NCI-H345 (cell line): ENCODE measurements at regions not wholly inside any gene's neighbourhood (a gene's known extent, or its start where the extent isn't known, plus 50 kb on each side); places are given as distances from the start of the nearest gene placed in this dataset.

Experiments used
- DNase-seq: peaks from one replicate; lab custom pipeline; 2025; lab: John Stamatoyannopoulos, UW

DNA sequence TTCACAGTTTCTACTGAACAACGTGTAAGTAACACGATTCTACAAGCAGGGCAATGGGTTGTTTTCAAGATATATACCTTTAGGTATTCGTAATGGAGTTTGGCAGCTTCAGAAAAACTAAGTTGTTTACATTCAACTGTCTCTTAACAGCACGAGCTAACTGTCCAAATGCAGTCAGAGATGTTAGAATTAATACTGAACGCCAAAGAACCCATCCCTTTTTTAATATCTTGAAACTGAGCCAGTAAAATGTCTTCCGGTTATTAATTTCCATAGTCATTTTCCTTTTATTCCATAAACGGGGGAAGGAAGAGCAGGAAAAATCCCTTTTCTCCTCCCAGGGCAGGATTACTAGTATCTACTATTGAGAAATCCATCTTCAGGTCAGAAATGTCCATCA is 129.0 kb upstream of the THBS1 start:
- DNase-seq, result no peak

GRCh38 chr15:39453620-39454019 is 127.3 kb upstream of the THBS1 start:
- no peak for DNase-seq

- no peak for DNase-seq
These were observed 126.5 kb upstream of the THBS1 start for GRCh38 chr15:39454189-39454986.

DNA sequence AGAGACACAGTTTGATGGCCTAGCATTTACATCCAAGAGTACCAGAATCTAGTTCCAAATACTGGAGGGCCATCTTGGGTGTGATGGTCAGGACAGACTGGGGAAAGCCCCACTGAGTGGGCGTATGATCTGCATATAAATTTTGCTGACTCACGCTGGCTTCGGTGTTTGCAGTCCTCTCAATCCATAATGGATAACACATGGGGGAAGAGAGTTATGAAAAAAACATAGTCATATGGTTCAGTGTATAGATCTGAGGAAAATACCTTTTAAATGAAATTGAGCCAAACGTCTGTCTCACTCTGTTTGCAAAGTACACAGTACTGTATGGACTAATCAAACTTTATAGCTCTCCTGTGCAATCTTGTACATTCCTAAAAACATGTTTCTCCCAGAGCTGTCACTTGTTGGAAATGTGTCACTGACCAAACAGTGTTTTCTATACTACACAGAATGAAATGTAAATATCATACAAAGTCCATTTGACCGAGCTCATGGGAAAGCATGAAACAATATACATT is 125.3 kb upstream of the THBS1 start:
- no peak for DNase-seq

DNA sequence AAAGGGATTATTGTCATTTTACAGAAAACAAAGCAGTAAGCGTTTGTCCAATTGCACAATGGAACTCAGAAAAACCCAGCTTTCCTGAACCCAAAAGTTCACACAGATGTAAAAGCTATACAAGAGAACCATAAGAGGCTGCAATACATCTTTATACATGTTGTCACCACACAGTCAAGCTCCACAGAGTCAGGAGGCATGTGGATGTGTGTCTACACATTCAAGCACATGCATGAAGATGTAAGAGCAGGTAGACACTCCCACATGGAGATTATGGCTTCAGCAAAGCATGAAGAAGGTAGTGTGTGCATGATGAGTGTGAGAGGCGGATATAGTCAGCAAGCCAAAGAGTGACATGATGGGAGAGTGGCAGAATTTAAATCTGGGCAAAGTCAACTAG is 124.7 kb upstream of the THBS1 start:
- no peak for DNase-seq

DNA sequence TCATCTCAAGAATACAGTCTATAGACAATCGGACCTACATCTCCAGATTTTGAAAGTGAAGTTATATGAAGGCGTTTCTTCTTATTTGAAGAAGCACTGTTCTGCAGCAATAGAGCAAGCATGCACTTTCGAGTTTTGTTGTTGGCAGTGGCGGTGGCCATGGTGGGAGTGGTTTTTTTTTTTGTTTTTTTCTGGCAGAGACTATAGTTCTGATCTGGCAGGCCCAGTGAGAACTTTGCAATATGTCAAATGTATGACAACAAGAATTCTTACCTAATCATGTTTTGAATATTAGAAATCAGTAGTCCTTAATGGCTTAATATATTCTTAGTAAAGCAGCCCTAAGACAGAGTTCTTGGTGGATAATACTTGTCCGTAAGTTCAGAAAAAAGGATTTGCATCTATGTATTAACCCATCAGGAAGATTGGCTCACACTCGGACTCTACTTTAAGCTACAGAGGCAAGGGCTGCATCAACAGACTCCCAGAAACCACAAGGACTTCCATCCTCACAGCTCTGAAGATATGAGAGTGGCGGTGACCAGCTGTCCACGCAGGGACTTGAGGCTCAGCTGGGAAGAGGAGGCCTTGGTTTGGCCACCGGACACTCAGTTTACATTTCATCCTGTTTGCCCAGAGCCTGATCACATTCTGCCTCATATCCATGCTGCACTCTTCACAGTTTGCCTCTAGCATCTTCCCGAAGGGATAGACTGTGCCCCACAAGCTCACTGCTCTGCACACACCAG is 124.1 kb upstream of the THBS1 start:
- no peak for DNase-seq

GRCh38 chr15:39458131-39458530 is 122.7 kb upstream of the THBS1 start:
- DNase-seq, result no peak

- no peak for DNase-seq
These were observed 121.3 kb upstream of the THBS1 start for GRCh38 chr15:39459548-39459947.

GRCh38 chr15:39460748-39461147 is 120.1 kb upstream of the THBS1 start:
- no peak for DNase-seq

GRCh38 chr15:39461536-39462130 is 119.2 kb upstream of the THBS1 start:
- no peak for DNase-seq

DNA sequence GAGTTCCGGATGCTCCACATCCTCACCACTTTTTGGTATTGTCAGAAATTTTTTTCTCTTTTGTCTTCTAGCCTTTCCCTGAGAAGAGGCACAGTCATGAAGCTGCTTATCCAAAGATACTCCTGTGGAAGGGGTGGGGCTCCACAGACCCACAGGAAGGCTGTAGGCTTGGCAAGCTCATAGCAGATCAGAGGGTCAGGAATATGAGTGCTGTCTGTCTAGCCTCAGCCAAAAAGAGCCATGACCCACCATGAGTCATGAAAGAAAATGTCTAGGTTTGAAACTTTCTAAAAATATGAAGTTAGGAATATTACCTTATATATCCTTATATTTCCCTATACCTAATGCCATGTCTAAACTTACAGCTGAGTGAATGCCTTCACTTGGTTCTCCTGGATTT is 118.2 kb upstream of the THBS1 start:
- no peak for DNase-seq

DNA sequence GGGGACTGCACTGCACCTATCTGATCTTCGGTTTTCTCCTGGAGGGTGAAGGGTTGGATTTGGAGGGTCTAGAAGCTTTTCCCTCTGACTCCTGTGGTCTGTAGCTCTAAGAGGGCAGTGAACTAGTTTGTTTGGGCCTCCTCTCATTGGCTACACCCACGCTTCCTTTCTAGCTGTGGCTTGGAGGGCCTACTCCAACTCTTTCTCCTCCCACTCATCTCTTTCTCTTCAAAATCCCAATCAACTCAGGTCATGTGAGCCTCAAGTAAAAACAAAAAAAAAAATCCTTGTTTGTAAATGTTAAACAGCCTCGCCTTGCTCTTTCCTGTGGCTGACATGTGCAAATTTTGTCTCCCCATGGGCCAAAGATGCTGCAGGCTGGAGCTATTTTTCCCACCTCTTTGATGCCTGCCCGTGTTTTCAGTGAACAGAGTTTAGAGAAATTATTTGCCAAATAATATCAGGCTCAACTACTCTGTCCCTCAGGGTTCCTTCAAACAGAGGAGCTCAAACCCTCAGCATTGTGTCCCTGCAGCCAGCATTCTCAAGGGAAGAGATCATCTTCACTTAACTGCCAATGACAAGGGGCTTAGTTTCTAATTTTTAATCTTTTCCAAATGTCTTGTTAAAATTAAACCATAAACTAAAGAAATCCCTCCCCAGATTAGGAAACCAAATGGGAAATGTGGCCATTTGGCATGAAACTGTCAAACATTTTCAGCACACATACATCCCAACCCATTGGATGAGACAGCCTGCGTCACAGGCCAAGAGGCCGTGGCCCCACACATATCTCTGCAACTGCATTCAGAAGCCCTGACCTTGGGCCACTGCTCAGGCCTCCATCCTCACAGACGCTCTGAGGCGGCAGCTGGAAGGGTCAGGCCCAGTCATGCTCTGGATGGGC is 114.8 kb upstream of the THBS1 start:
- no peak for DNase-seq

DNA sequence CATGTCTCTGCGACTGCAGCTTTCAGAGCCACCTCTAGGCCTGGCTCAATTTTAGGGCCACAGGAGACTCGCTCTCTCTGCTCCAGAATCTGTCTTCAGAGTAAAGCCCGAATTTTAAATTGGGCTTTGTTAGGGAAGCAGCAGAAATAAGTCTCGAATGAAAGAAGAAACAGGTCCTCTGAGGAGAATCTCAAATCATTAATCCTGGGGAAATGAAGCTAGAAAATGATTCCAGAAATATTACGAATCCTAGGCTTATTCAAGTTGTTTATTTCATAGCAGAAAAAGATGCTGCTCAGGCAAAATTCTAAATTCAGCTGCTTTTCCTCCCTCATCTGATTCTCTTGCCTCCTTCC is 114.2 kb upstream of the THBS1 start:
- DNase-seq, result no peak

DNA sequence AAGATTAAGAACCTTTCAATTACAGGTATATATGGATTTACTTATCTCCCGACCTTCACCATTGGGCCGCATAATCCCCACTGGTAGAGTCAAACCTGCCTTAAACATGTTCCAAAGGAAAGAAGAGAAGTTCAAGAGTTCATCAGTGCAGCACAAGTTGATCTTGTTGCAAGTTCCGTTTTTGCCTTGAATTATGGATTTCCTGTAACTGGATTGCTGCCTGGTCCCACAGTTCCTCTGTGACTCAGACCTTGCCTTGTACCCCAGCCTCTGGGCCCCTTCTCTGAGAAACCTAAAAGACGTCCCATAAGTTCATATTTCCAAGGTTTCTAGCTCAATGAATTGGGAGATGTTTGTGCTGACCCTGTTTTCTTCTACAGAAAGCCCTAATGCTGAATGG is 112.5 kb upstream of the THBS1 start:
- no peak for DNase-seq

- no peak for DNase-seq
These were observed 112.1 kb upstream of the THBS1 start for GRCh38 chr15:39468828-39469227.

- no peak for DNase-seq
These were observed 108.9 kb upstream of the THBS1 start for GRCh38 chr15:39471785-39472574.

- no peak for DNase-seq
These were observed 108.1 kb upstream of the THBS1 start for GRCh38 chr15:39472621-39473297.

GRCh38 chr15:39473298-39473947 is 107.5 kb upstream of the THBS1 start:
- DNase-seq, result no peak

DNA sequence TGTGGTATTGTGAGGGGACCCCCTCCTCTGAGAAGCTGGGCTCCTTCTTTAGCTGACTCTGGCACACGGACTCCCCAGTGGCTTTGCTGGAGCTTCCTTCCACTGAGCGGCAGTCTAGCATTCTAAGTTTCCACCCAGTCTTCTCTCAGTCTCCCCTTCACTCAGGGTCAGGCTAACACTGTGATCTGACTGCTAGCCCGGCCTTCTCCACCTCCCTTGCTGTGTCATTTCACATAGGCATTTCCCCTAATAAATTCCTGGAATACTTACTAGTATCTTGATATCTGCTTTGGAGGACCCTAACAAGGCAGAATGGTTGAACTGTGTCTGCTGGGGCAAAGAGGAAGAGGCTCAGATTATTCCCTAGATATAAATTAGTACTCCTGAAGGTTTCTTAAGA is 106.2 kb upstream of the THBS1 start:
- DNase-seq, result no peak

DNA sequence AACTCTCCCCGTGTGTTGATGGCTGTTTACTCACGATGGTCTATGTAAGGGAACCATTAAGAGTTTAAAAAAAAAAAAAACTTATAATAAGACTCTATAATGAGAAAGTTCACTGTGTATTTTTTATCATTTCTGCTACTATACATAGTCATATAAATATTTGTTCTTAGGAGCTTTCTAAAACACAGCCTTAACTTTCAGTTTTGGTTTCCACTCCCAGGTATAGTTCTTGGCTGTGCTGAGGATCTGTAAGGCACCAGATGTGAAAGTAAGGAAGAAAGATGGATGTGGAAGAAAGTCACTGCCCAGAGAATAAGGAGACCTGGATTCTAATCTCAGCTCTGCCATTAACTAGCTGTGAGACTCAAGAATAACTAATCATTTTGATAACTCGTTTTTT is 101.9 kb upstream of the THBS1 start:
- DNase-seq, result no peak
